Fibroblast of skin of back (primary cell): ENCODE measurements at regions not wholly inside any gene's neighbourhood (a gene's known extent, or its start where the extent isn't known, plus 50 kb on each side); places are given as distances from the start of the nearest gene placed in this dataset.
"Not testable (repeated sequence)": the region's sequence is repeated elsewhere in the genome, so short reads cannot be mapped to it uniquely, and the experiment has no call there.

Experiments used
- DNase-seq: peaks from one replicate; pipeline ENCODE4 v3.0.0-alpha.2; 2013

GRCh38 chrX:25131055-25131454 lies 115.3 kb upstream of the ARX start:
- DNase-seq = peak; percentile 14

- peak; percentile 1 for DNase-seq
Measured at GRCh38 chrX:25130619-25131018, 114.9 kb upstream of the ARX start.

- DNase-seq = no peak
Measured at GRCh38 chrX:25125483-25125882, 109.7 kb upstream of the ARX start.

DNA sequence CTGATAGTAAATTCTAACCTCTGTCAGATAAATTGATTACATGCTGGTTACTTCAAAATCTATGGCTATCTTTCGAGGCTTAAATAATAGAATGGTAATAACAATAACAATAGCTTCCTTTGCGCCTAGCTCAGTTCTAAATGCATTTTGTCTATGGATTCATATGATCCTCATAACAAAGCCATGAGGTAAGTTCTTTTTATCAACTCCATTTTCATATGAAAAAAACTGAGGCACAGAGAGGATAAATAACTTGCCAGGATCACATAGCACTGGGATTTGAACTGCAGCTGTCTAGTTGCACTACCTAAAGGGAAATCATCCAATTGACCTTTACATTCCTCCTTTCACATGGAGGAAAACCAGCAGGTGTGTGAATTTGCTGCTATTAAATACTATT lies 108.6 kb upstream of the ARX start:
- no peak for DNase-seq

GRCh38 chrX:25112156-25112555 lies 96.4 kb upstream of the ARX start:
- DNase-seq = no peak

DNA sequence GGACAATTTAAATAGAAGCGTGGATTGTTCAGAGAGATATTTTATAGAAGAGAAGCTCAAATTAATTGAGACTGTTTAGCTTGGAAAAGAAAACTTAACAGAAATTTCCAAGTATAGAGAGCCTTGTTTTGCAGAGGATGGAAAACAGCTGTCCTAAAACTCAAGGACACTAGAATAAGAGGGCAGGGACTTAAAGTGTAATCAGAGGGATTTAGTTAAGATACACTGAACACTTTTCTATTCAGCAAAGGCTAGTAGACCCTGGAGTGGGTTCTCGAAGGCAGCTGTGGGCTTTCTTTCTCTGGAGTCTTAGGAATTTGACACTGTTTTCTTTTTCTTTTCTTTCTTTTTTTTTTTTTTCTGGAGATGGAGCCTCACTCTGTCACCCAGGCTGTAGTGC lies 92.7 kb upstream of the ARX start:
- DNase-seq = no peak

DNA sequence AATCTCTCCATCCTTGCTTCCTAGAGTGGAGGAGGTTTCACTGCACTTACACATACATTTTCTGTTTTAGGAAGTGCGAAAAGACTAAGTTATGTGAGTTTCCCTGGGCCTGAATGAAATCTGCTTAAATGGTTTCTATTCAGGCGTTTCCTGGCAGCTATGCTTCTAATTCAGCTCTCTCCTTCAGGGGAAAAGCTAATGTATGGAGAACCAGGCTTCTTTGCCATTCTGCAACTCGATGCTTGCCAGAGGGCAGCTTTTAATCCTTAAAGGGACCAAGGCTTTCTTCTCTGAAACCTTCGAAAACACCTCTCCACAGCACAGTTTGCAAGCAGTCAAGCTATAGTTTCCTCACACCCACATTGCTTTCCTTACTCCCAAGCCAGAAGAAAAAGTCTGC lies 89.5 kb upstream of the ARX start:
- no peak for DNase-seq

- no peak for DNase-seq
Measured at GRCh38 chrX:25096522-25097045, 80.8 kb upstream of the ARX start.

GRCh38 chrX:25091152-25091551 lies 75.4 kb upstream of the ARX start:
- not testable (repeated sequence) for DNase-seq

DNA sequence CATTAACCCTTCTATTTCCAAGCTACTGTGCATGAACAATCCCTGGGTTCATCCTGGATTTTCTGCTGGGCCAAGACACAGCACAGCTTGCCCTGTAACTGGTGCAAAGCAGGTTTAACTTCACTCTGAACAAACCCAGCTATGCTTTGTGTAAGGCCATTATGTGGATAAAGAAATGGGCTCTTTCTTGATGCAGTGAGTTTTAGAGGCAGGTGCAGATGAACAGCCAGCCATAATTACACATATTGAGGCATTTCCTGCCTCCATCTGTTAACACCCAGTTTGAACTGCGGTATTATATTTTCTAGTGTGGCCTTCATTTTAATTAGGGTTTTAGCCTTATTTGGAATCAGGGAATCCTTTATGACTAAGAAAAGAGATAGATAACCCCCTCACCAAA lies 68.7 kb upstream of the ARX start:
- no peak for DNase-seq

DNA sequence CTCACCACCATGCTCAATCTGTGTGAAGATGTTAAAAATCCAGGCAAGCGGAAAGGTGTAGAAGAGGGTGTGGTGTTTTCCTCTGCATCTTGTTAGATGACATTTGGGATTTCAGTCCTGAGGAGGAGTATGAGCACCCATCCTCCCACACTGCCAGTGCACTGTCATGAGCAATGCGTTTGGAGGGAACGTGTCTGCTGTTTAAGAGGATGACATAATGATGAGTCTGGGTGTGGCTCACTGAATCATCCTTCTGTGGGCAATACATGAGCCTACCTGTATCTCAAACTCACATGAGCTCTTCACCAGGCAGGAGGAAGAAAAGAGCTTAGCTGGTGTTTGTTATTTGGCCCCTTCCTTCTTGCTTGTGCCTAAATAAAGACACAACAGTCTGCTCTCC lies 67.9 kb upstream of the ARX start:
- DNase-seq = no peak

- DNase-seq = no peak
Measured at GRCh38 chrX:25079020-25079419, 63.3 kb upstream of the ARX start.

GRCh38 chrX:25076941-25077500 lies 61.3 kb upstream of the ARX start:
- no peak for DNase-seq

GRCh38 chrX:25072247-25072646 lies 56.5 kb upstream of the ARX start:
- no peak for DNase-seq

GRCh38 chrX:25070038-25070437 lies 54.3 kb upstream of the ARX start:
- no peak for DNase-seq

DNA sequence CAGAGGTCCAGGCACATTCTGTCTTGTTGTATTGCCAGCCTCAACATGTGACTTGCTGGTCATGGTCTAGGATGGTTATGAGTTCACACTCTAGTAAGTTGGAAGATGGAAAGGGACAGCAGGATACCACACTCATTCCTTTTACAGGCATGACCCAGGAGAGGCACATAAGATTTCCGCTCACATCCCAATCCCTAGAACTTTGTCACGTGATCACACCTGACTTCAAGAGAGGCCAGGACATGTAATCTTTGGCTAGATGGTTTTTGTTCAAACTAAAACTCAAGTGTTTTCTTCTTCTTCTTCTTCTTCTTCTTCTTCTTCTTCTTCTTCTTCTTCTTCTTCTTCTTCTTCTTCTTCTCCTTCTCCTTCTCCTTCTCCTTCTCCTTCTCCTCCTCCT lies 53.4 kb upstream of the ARX start:
- DNase-seq = no peak

DNA sequence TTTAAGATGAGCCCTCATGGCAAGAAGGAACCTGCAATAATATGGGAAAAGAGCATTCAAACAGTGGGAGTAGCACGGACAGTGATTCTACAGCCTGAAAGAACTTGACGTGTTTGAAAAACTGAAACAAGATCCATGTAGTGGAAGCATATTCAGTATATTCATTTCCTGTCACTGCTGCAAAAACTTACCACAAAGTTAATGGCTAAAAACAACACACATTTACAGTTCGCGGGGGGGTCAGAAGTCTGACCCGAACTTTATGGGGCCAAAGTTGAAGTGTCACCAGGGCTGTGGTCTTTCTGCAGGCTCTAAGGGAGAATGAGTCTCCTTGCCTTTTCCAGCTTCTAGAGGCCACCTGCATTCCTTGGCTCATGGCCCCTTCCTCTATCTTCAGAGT lies 52.6 kb upstream of the ARX start:
- no peak for DNase-seq

- no peak for DNase-seq
Measured at GRCh38 chrX:25067271-25068172, 51.8 kb upstream of the ARX start.

- no peak for DNase-seq
Measured at GRCh38 chrX:25066131-25066530, 50.4 kb upstream of the ARX start.
